Mesenchymal stem cell (in vitro differentiated cells and primary cell): ENCODE measurements at regions not wholly inside any gene's neighbourhood (a gene's known extent, or its start where the extent isn't known, plus 50 kb on each side); places are given as distances from the start of the nearest gene placed in this dataset.

Experiments
- DNase-seq: peaks from one replicate; pipeline ENCODE4 v3.0.0-alpha.2; 2013
- H2AFZ ChIP-seq: one replicate; pipeline ENCODE4 v1.6.1; 2013; ENCODE audit warnings: low read depth, mild to moderate bottlenecking, control low read depth, inconsistent platforms, low read length, moderate library complexity
- H2AK5ac ChIP-seq: 2 replicates; pipeline ENCODE4 v1.6.1; 2013; ENCODE audit warnings: low read length, moderate library complexity, mild to moderate bottlenecking, inconsistent platforms; ENCODE audit not compliant: severe bottlenecking
- H2BK120ac ChIP-seq: one replicate; pipeline ENCODE4 v1.6.1; 2013; ENCODE audit warnings: low read depth, mild to moderate bottlenecking, inconsistent platforms, low read length, moderate library complexity
- H2BK12ac ChIP-seq, 2 experiments: one replicate each; pipeline ENCODE4 v1.6.1; 2013; ENCODE audit warnings: inconsistent platforms in 2 of 2, low read length in 2 of 2, mild to moderate bottlenecking in 2 of 2, moderate library complexity in 2 of 2, control low read depth in 1 of 2
- H2BK15ac ChIP-seq: one replicate; pipeline ENCODE4 v1.6.1; 2013; ENCODE audit warnings: mild to moderate bottlenecking, low read depth, inconsistent platforms; ENCODE audit not compliant: poor library complexity, severe bottlenecking
- H2BK5ac ChIP-seq: 2 replicates; pipeline ENCODE4 v1.6.1; 2013; ENCODE audit warnings: low read depth, mild to moderate bottlenecking, low read length, control low read depth, inconsistent platforms; ENCODE audit not compliant: poor library complexity, severe bottlenecking
- H3K14ac ChIP-seq, 2 experiments: one replicate each; pipeline ENCODE4 v1.6.1; 2013; ENCODE audit warnings: inconsistent platforms in 2 of 2, low read length in 2 of 2, control low read depth in 1 of 2, mild to moderate bottlenecking in 1 of 2, moderate library complexity in 1 of 2
- H3K18ac ChIP-seq, 2 experiments: one replicate each; pipeline ENCODE4 v1.6.1; 2013; ENCODE audit warnings: inconsistent platforms in 2 of 2, low read length in 2 of 2, control low read depth in 1 of 2, low read depth in 1 of 2, mild to moderate bottlenecking in 1 of 2
- H3K23ac ChIP-seq, 2 experiments: one replicate each; pipeline ENCODE4 v1.6.1; 2013; ENCODE audit warnings: inconsistent platforms in 2 of 2, low read length in 2 of 2, mild to moderate bottlenecking in 2 of 2, moderate library complexity in 2 of 2, control low read depth in 1 of 2
- H3K27ac ChIP-seq: 2 replicates; pipeline ENCODE4 v1.5.1; 2013; ENCODE audit warnings: mild to moderate bottlenecking, moderate library complexity, low read length, control low read depth, inconsistent platforms; ENCODE audit not compliant: poor library complexity, severe bottlenecking
- H3K27me3 ChIP-seq, 2 experiments: 2 replicates each; pipeline versions ENCODE4 v1.6.1 to v1.7.0; 2013; ENCODE audit warnings: low read length in 2 of 2, mild to moderate bottlenecking in 2 of 2, moderate library complexity in 2 of 2, control low read depth in 1 of 2, inconsistent platforms in 1 of 2; ENCODE audit not compliant: control insufficient read depth in 1 of 2, insufficient read depth in 1 of 2
- H3K36me3 ChIP-seq, 2 experiments: 2 replicates each; pipeline versions ENCODE4 v1.6.1 to v1.7.0; 2013; ENCODE audit warnings: low read length in 2 of 2, control low read depth in 1 of 2, inconsistent platforms in 1 of 2, low read depth in 1 of 2, mild to moderate bottlenecking in 1 of 2; ENCODE audit not compliant: insufficient read depth in 2 of 2, control insufficient read depth in 1 of 2
- H3K4ac ChIP-seq, 2 experiments: one replicate each; pipeline ENCODE4 v1.6.1; 2013; ENCODE audit warnings: inconsistent platforms in 2 of 2, low read length in 2 of 2, mild to moderate bottlenecking in 2 of 2, moderate library complexity in 2 of 2, control low read depth in 1 of 2, low read depth in 1 of 2
- H3K4me1 ChIP-seq: 2 replicates; pipeline ENCODE4 v1.6.1; 2013; ENCODE audit warnings: low read depth, low read length, control low read depth; ENCODE audit not compliant: control insufficient read depth, insufficient read depth
- H3K4me2 ChIP-seq: 2 replicates; pipeline ENCODE4 v1.6.1; 2013; ENCODE audit warnings: low read length, mild to moderate bottlenecking, inconsistent platforms; ENCODE audit not compliant: poor library complexity, severe bottlenecking
- H3K4me3 ChIP-seq, 2 experiments: 2 replicates each; pipeline versions ENCODE4 v1.5.1 to v1.7.0; 2013; ENCODE audit warnings: low read length in 2 of 2, mild to moderate bottlenecking in 2 of 2, control low read depth in 1 of 2, low read depth in 1 of 2; ENCODE audit not compliant: insufficient read depth in 1 of 2
- H3K79me1 ChIP-seq: replicated peaks from 2 replicates; pipeline ENCODE4 v1.6.1; 2013; ENCODE audit warnings: mild to moderate bottlenecking, control low read depth, low read length, inconsistent platforms; ENCODE audit not compliant: poor library complexity, severe bottlenecking
- H3K9ac ChIP-seq: 2 replicates; pipeline ENCODE4 v1.7.0; 2013; ENCODE audit warnings: mild to moderate bottlenecking, low read length, moderate library complexity
- H3K9me3 ChIP-seq: 2 replicates; pipeline ENCODE4 v1.7.0; 2013; ENCODE audit warnings: mild to moderate bottlenecking, low read length; ENCODE audit not compliant: control insufficient read depth
- H4K8ac ChIP-seq: one replicate; pipeline ENCODE4 v1.6.1; 2013; ENCODE audit warnings: inconsistent platforms, mild to moderate bottlenecking, low read length, moderate library complexity
- H4K91ac ChIP-seq: one replicate; pipeline ENCODE4 v1.6.1; 2013; ENCODE audit warnings: mild to moderate bottlenecking, low read length, inconsistent platforms
- WGBS: methylation state at CpG from one replicate; pipeline ENCODE4 v1.1.7; 2013; ENCODE audit warnings: mixed read lengths; 5-methylcytosine and 5-hydroxymethylcytosine counted together

DNA sequence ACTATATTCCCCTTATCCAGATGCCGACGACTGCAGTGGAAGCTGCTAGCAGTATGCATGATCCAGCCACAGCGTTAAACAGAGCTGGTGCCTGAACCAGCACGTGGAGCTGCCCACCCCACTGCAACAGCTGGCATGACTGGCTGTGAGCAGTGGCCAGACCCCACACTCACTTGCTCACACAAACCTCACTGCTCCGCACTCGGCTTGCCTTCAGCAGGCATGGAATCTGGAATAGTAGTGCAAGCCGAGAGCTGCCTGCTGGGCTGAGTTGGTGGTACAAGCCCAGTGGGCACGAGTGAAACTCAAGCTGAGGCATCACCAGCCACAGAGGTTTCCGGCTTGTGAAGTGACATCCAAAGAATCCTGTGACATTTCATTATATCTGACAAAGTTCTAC lies 1197.6 kb downstream of the FAM133A start:
- H2AFZ ChIP-seq = no peak overlapping the region
- no peak overlapping the region for H3K14ac ChIP-seq
- H4K91ac ChIP-seq = no peak overlapping the region
- no peaks in the 10 kb centered on the region for H3K79me1 ChIP-seq
- no peak overlapping the region for H3K27ac ChIP-seq
- 83% methylated on average over 8 of the region's 9 CpGs for WGBS
- no peak overlapping the region for H3K4ac ChIP-seq
- no peak overlapping the region for H2BK120ac ChIP-seq
- no peak overlapping the region for H3K4me2 ChIP-seq
- no peaks in the 10 kb centered on the region for H3K36me3 ChIP-seq
- no peak overlapping the region for H4K8ac ChIP-seq
- no peak overlapping the region for H3K9ac ChIP-seq
- H3K9me3 ChIP-seq = no peaks in the 10 kb centered on the region
- H3K18ac ChIP-seq = no peak overlapping the region
- H2BK12ac ChIP-seq = no peak overlapping the region
- H3K4me1 ChIP-seq = no peaks in the 10 kb centered on the region
- no peak for DNase-seq
- no peak overlapping the region for H2AK5ac ChIP-seq
- peaks cover 0 to 4% of the 10 kb centered on the region in 2 experiments for H3K27me3 ChIP-seq
- no peak overlapping the region for H2BK5ac ChIP-seq
- no peak overlapping the region for H2BK15ac ChIP-seq
- H3K23ac ChIP-seq = no peak overlapping the region
- no peak overlapping the region for H3K4me3 ChIP-seq

DNA sequence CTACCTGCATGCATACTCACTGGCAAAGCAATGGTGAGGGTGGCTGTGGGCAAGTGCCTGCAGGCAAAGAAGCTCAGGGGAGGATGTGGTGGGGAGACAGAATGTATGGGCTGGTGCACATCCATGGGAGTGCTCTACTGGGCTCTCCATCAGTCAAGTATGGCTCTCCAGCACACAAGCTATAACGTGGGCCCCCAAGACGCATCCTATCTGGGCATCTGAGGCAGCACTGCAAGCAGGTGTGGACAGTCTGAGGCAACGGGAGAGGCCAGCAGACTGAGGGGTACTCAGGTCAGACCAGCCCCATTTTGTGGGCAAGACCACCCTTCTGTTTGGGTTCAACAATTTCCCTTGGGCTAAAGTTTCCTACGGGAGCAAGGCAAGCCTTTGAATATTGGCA lies 1227.8 kb downstream of the FAM133A start:
- H3K9me3 ChIP-seq = peaks cover 7% of the 10 kb centered on the region
- H3K4me1 ChIP-seq = no peaks in the 10 kb centered on the region
- H3K27me3 ChIP-seq = no peaks in the 10 kb centered on the region
- H3K14ac ChIP-seq = no peak overlapping the region
- H3K4me3 ChIP-seq = no peak overlapping the region
- H3K27ac ChIP-seq = no peak overlapping the region
- no peaks in the 10 kb centered on the region for H3K79me1 ChIP-seq
- H3K4ac ChIP-seq = no peak overlapping the region
- H3K18ac ChIP-seq = no peak overlapping the region
- H4K8ac ChIP-seq = no peak overlapping the region
- H3K36me3 ChIP-seq = no peaks in the 10 kb centered on the region
- no peak overlapping the region for H2AK5ac ChIP-seq
- H3K9ac ChIP-seq = no peak overlapping the region
- H3K4me2 ChIP-seq = no peak overlapping the region
- no peak for DNase-seq
- H2BK120ac ChIP-seq = no peak overlapping the region
- H4K91ac ChIP-seq = no peak overlapping the region
- no peak overlapping the region for H2BK5ac ChIP-seq
- H2AFZ ChIP-seq = no peak overlapping the region
- H2BK12ac ChIP-seq = no peak overlapping the region
- WGBS = 72% methylated on average over 4 of the region's 4 CpGs
- no peak overlapping the region for H3K23ac ChIP-seq
- H2BK15ac ChIP-seq = no peak overlapping the region

DNA sequence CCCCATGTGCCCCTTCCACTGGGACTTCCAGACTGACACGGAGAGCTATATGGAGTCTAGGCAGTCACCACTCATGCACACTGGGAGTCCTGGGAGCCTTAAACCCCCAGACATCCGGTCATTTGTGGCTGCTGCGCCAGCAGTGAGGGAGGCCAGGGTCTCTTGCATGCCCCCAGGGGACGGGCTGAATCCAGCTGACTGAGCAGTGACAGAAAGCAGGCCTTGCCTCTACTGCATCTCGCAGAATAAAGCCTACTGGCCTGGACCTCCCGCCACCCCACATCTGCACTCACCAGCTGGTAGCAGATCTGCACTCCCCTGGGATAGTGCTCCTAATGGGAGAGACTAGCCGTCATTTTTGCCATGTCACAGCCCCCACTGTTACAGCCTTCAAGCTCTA lies 1234.2 kb downstream of the FAM133A start:
- WGBS = 55% methylated on average over 7 of the region's 7 CpGs
- no peak overlapping the region for H3K4me3 ChIP-seq
- no peak overlapping the region for H3K23ac ChIP-seq
- no peak overlapping the region for H3K14ac ChIP-seq
- no peak for DNase-seq
- H2BK120ac ChIP-seq = no peak overlapping the region
- H3K4ac ChIP-seq = no peak overlapping the region
- H3K9me3 ChIP-seq = no peaks in the 10 kb centered on the region
- no peaks in the 10 kb centered on the region for H3K36me3 ChIP-seq
- no peak overlapping the region for H2BK15ac ChIP-seq
- H2BK5ac ChIP-seq = no peak overlapping the region
- H3K4me2 ChIP-seq = no peak overlapping the region
- no peak overlapping the region for H3K27ac ChIP-seq
- no peaks in the 10 kb centered on the region for H3K79me1 ChIP-seq
- H4K8ac ChIP-seq = no peak overlapping the region
- H3K9ac ChIP-seq = no peak overlapping the region
- no peaks in the 10 kb centered on the region for H3K27me3 ChIP-seq
- no peak overlapping the region for H2BK12ac ChIP-seq
- H3K18ac ChIP-seq = no peak overlapping the region
- no peak overlapping the region for H4K91ac ChIP-seq
- no peak overlapping the region for H2AK5ac ChIP-seq
- no peak overlapping the region for H2AFZ ChIP-seq
- no peaks in the 10 kb centered on the region for H3K4me1 ChIP-seq

DNA sequence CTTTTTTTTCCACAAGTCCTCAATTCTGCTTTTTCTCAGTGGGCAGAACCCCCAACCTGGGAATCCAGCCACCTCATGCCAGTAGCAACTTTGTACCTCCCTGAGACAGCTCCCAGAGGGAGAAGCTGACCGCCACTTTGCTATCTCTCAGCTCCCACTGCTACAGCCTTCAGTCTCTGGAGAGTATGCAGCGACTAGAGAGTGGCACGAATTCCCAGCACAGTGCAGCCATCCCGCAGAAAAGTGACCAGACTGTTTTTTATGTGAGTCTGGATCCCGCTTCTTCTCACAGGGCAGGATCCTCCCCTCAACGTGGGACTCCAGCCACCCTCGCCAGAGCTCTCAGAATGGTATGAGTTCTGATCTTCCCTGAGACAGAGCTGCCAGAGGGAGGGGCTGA lies 1234.6 kb downstream of the FAM133A start:
- no peaks in the 10 kb centered on the region for H3K27me3 ChIP-seq
- no peak overlapping the region for H2AK5ac ChIP-seq
- 80% methylated on average over 7 of the region's 7 CpGs for WGBS
- H3K18ac ChIP-seq = no peak overlapping the region
- no peak overlapping the region for H2BK120ac ChIP-seq
- no peak overlapping the region for H3K23ac ChIP-seq
- H3K4me2 ChIP-seq = no peak overlapping the region
- H3K36me3 ChIP-seq = no peaks in the 10 kb centered on the region
- no peaks in the 10 kb centered on the region for H3K79me1 ChIP-seq
- H3K9me3 ChIP-seq = no peaks in the 10 kb centered on the region
- H3K4me1 ChIP-seq = no peaks in the 10 kb centered on the region
- H3K4me3 ChIP-seq = no peak overlapping the region
- no peak for DNase-seq
- H3K14ac ChIP-seq = no peak overlapping the region
- no peak overlapping the region for H2BK15ac ChIP-seq
- no peak overlapping the region for H3K9ac ChIP-seq
- H3K4ac ChIP-seq = no peak overlapping the region
- no peak overlapping the region for H2BK5ac ChIP-seq
- H4K8ac ChIP-seq = no peak overlapping the region
- H2AFZ ChIP-seq = no peak overlapping the region
- H3K27ac ChIP-seq = no peak overlapping the region
- no peak overlapping the region for H2BK12ac ChIP-seq
- no peak overlapping the region for H4K91ac ChIP-seq
